GM19438 (cell line): ENCODE measurements at regions not wholly inside any gene's neighbourhood (a gene's known extent, or its start where the extent isn't known, plus 50 kb on each side); places are given as distances from the start of the nearest gene placed in this dataset.
"Not testable (repeated sequence)": the region's sequence is repeated elsewhere in the genome, so short reads cannot be mapped to it uniquely, and the experiment has no call there.

Experiments
- ATAC-seq: cut with Tn5 transposase; IDR thresholded peaks from one replicate; pipeline ENCODE4 v1.9.1; 2021; ENCODE audit warnings: low read depth; ENCODE audit not compliant: unreplicated experiment

GRCh38 chr6:27679964-27680694 lies 207.2 kb upstream of the ZNF184 start:
- ATAC-seq, result no peak

- ATAC-seq, result no peak
Measured at GRCh38 chr6:27679308-27679963, 206.5 kb upstream of the ZNF184 start.

GRCh38 chr6:27678469-27678868 lies 205.6 kb upstream of the ZNF184 start:
- ATAC-seq, result no peak

- ATAC-seq, result no peak
Measured at GRCh38 chr6:27674882-27675281, 202.0 kb upstream of the ZNF184 start.

- ATAC-seq, result peak; percentile 60
Measured at GRCh38 chr6:27672113-27672799, 199.4 kb upstream of the ZNF184 start.

GRCh38 chr6:27669624-27670301 lies 196.9 kb upstream of the ZNF184 start:
- no peak for ATAC-seq

GRCh38 chr6:27669295-27669623 lies 196.4 kb upstream of the ZNF184 start:
- no peak for ATAC-seq

GRCh38 chr6:27668442-27669294 lies 195.8 kb upstream of the ZNF184 start:
- no peak for ATAC-seq

- ATAC-seq, result no peak
Measured at GRCh38 chr6:27667657-27668441, 194.9 kb upstream of the ZNF184 start.

GRCh38 chr6:27667016-27667656 lies 194.2 kb upstream of the ZNF184 start:
- ATAC-seq, result no peak

- ATAC-seq, result no peak
Measured at GRCh38 chr6:27662769-27663168, 189.9 kb upstream of the ZNF184 start.

- ATAC-seq, result not testable (repeated sequence)
Measured at GRCh38 chr6:27662212-27662611, 189.3 kb upstream of the ZNF184 start.

- ATAC-seq, result not testable (repeated sequence)
Measured at GRCh38 chr6:27653143-27653825, 180.4 kb upstream of the ZNF184 start.

- ATAC-seq, result no peak
Measured at GRCh38 chr6:27651371-27651732, 178.4 kb upstream of the ZNF184 start.

GRCh38 chr6:27650620-27651370 lies 177.9 kb upstream of the ZNF184 start:
- ATAC-seq, result no peak

GRCh38 chr6:27644528-27644927 lies 171.6 kb upstream of the ZNF184 start:
- no peak for ATAC-seq

GRCh38 chr6:27642744-27643456 lies 170.0 kb upstream of the ZNF184 start:
- no peak for ATAC-seq
